H1 (cell line): ENCODE measurements at regions not wholly inside any gene's neighbourhood (a gene's known extent, or its start where the extent isn't known, plus 50 kb on each side); places are given as distances from the start of the nearest gene placed in this dataset.

Experiments used
- CHD1 ChIP-seq: IDR thresholded peaks from 2 replicates; pipeline ENCODE4 v1.6.1; 2012; ENCODE audit warnings: low read depth, low read length, improper control_type of control experiment
- RFX5 ChIP-seq: IDR thresholded peaks from 2 replicates; pipeline ENCODE4 v1.6.1; 2011; ENCODE audit warnings: low read depth, low read length, improper control_type of control experiment, borderline replicate concordance
- TF ChIP-seq, protein P1 (sequence below): fragments of 300-600 bp; sonication (generic); IDR thresholded peaks from 2 replicates; pipeline ENCODE4 v1.7.1; 2012; ENCODE audit warnings: low read length, moderate library complexity, mild to moderate bottlenecking, inconsistent platforms; ENCODE audit not compliant: insufficient replicate concordance

GRCh38 chr11:115848611-115849010, 344.4 kb upstream of the CADM1 start (continued):
- TF ChIP-seq, protein P1, sequence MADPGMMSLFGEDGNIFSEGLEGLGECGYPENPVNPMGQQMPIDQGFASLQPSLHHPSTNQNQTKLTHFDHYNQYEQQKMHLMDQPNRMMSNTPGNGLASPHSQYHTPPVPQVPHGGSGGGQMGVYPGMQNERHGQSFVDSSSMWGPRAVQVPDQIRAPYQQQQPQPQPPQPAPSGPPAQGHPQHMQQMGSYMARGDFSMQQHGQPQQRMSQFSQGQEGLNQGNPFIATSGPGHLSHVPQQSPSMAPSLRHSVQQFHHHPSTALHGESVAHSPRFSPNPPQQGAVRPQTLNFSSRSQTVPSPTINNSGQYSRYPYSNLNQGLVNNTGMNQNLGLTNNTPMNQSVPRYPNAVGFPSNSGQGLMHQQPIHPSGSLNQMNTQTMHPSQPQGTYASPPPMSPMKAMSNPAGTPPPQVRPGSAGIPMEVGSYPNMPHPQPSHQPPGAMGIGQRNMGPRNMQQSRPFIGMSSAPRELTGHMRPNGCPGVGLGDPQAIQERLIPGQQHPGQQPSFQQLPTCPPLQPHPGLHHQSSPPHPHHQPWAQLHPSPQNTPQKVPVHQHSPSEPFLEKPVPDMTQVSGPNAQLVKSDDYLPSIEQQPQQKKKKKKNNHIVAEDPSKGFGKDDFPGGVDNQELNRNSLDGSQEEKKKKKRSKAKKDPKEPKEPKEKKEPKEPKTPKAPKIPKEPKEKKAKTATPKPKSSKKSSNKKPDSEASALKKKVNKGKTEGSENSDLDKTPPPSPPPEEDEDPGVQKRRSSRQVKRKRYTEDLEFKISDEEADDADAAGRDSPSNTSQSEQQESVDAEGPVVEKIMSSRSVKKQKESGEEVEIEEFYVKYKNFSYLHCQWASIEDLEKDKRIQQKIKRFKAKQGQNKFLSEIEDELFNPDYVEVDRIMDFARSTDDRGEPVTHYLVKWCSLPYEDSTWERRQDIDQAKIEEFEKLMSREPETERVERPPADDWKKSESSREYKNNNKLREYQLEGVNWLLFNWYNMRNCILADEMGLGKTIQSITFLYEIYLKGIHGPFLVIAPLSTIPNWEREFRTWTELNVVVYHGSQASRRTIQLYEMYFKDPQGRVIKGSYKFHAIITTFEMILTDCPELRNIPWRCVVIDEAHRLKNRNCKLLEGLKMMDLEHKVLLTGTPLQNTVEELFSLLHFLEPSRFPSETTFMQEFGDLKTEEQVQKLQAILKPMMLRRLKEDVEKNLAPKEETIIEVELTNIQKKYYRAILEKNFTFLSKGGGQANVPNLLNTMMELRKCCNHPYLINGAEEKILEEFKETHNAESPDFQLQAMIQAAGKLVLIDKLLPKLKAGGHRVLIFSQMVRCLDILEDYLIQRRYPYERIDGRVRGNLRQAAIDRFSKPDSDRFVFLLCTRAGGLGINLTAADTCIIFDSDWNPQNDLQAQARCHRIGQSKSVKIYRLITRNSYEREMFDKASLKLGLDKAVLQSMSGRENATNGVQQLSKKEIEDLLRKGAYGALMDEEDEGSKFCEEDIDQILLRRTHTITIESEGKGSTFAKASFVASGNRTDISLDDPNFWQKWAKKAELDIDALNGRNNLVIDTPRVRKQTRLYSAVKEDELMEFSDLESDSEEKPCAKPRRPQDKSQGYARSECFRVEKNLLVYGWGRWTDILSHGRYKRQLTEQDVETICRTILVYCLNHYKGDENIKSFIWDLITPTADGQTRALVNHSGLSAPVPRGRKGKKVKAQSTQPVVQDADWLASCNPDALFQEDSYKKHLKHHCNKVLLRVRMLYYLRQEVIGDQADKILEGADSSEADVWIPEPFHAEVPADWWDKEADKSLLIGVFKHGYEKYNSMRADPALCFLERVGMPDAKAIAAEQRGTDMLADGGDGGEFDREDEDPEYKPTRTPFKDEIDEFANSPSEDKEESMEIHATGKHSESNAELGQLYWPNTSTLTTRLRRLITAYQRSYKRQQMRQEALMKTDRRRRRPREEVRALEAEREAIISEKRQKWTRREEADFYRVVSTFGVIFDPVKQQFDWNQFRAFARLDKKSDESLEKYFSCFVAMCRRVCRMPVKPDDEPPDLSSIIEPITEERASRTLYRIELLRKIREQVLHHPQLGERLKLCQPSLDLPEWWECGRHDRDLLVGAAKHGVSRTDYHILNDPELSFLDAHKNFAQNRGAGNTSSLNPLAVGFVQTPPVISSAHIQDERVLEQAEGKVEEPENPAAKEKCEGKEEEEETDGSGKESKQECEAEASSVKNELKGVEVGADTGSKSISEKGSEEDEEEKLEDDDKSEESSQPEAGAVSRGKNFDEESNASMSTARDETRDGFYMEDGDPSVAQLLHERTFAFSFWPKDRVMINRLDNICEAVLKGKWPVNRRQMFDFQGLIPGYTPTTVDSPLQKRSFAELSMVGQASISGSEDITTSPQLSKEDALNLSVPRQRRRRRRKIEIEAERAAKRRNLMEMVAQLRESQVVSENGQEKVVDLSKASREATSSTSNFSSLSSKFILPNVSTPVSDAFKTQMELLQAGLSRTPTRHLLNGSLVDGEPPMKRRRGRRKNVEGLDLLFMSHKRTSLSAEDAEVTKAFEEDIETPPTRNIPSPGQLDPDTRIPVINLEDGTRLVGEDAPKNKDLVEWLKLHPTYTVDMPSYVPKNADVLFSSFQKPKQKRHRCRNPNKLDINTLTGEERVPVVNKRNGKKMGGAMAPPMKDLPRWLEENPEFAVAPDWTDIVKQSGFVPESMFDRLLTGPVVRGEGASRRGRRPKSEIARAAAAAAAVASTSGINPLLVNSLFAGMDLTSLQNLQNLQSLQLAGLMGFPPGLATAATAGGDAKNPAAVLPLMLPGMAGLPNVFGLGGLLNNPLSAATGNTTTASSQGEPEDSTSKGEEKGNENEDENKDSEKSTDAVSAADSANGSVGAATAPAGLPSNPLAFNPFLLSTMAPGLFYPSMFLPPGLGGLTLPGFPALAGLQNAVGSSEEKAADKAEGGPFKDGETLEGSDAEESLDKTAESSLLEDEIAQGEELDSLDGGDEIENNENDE = no peak
- TF ChIP-seq RFX5 = no peak
- no peak for TF ChIP-seq CHD1
